GM12892 (cell line): ENCODE measurements at regions not wholly inside any gene's neighbourhood (a gene's known extent, or its start where the extent isn't known, plus 50 kb on each side); places are given as distances from the start of the nearest gene placed in this dataset.
"Not testable (repeated sequence)": the region's sequence is repeated elsewhere in the genome, so short reads cannot be mapped to it uniquely, and the experiment has no call there.

Experiments used
- DNase-seq: peaks from one replicate; pipeline ENCODE4 v3.0.0; 2011; ENCODE audit not compliant: insufficient read length
- FAIRE-seq: peaks from 2 replicates; lab custom pipeline; 2011; peaks lifted over from hg19 to GRCh38; lab: Jason Lieb, UNC

- DNase-seq, FAIRE-seq: not testable (repeated sequence)
Observed at GRCh38 chr2:111401270-111402140, 280.8 kb downstream of the BCL2L11 start.

- not testable (repeated sequence) for DNase-seq, FAIRE-seq
Observed at GRCh38 chr2:111402450-111402849, 281.7 kb downstream of the BCL2L11 start.

GRCh38 chr2:111403287-111403686 is 282.6 kb downstream of the BCL2L11 start:
- not testable (repeated sequence) for FAIRE-seq, DNase-seq

- DNase-seq, FAIRE-seq: not testable (repeated sequence)
Observed at GRCh38 chr2:111406616-111407015, 285.9 kb downstream of the BCL2L11 start.

- FAIRE-seq, result not testable (repeated sequence)
Observed at GRCh38 chr2:111407632-111408194, 287.0 kb downstream of the BCL2L11 start.

GRCh38 chr2:111410868-111411406 is 290.2 kb downstream of the BCL2L11 start:
- not testable (repeated sequence) for FAIRE-seq

More at GRCh38 chr2:111407632-111408194, 287.0 kb downstream of the BCL2L11 start:
- not testable (repeated sequence) for DNase-seq

GRCh38 chr2:111411867-111412681 is 291.4 kb downstream of the BCL2L11 start:
- not testable (repeated sequence) for FAIRE-seq, DNase-seq

More at GRCh38 chr2:111410868-111411406, 290.2 kb downstream of the BCL2L11 start:
- not testable (repeated sequence) for DNase-seq

GRCh38 chr2:111412841-111413650 is 292.3 kb downstream of the BCL2L11 start:
- FAIRE-seq, DNase-seq: not testable (repeated sequence)

- FAIRE-seq, result not testable (repeated sequence)
Observed at GRCh38 chr2:111413950-111414349, 293.2 kb downstream of the BCL2L11 start.

GRCh38 chr2:111415765-111416743 is 295.3 kb downstream of the BCL2L11 start:
- not testable (repeated sequence) for FAIRE-seq, DNase-seq

More at GRCh38 chr2:111413950-111414349, 293.2 kb downstream of the BCL2L11 start:
- not testable (repeated sequence) for DNase-seq

- not testable (repeated sequence) for DNase-seq, FAIRE-seq
Observed at GRCh38 chr2:111417026-111417425, 296.3 kb downstream of the BCL2L11 start.

GRCh38 chr2:111418091-111418875 is 297.6 kb downstream of the BCL2L11 start:
- not testable (repeated sequence) for FAIRE-seq, DNase-seq

- not testable (repeated sequence) for FAIRE-seq, DNase-seq
Observed at GRCh38 chr2:111420074-111420473, 299.4 kb downstream of the BCL2L11 start.

- DNase-seq, FAIRE-seq: not testable (repeated sequence)
Observed at GRCh38 chr2:111420835-111421234, 300.1 kb downstream of the BCL2L11 start.

- FAIRE-seq, result not testable (repeated sequence)
Observed at GRCh38 chr2:111421949-111422348, 301.2 kb downstream of the BCL2L11 start.

GRCh38 chr2:111422562-111422961 is 301.8 kb downstream of the BCL2L11 start:
- not testable (repeated sequence) for FAIRE-seq

More at GRCh38 chr2:111421949-111422348, 301.2 kb downstream of the BCL2L11 start:
- DNase-seq, result not testable (repeated sequence)

GRCh38 chr2:111423184-111423583 is 302.5 kb downstream of the BCL2L11 start:
- not testable (repeated sequence) for DNase-seq, FAIRE-seq

More at GRCh38 chr2:111422562-111422961, 301.8 kb downstream of the BCL2L11 start:
- not testable (repeated sequence) for DNase-seq
